Fibroblast of villous mesenchyme (primary cell): ENCODE measurements at regions not wholly inside any gene's neighbourhood (a gene's known extent, or its start where the extent isn't known, plus 50 kb on each side); places are given as distances from the start of the nearest gene placed in this dataset.

Experiments
- DNase-seq: peaks from one replicate; pipeline ENCODE4 v3.0.0-alpha.2; 2010; ENCODE audit warnings: low read depth
- H3K4me3 ChIP-seq: 2 replicates; pipeline ENCODE4 v1.5.1; 2011; ENCODE audit warnings: low read depth, mild to moderate bottlenecking, low read length
- TF ChIP-seq, protein P1 (sequence below): IDR thresholded peaks from 2 replicates; pipeline ENCODE4 v1.5.1; 2012; ENCODE audit warnings: low read depth, mild to moderate bottlenecking, low read length; ENCODE audit not compliant: insufficient read depth

GRCh38 chr4:138510053-138510452 is 267.9 kb upstream of the SLC7A11 start:
- no peak overlapping the region for H3K4me3 ChIP-seq
- TF ChIP-seq, protein P1, sequence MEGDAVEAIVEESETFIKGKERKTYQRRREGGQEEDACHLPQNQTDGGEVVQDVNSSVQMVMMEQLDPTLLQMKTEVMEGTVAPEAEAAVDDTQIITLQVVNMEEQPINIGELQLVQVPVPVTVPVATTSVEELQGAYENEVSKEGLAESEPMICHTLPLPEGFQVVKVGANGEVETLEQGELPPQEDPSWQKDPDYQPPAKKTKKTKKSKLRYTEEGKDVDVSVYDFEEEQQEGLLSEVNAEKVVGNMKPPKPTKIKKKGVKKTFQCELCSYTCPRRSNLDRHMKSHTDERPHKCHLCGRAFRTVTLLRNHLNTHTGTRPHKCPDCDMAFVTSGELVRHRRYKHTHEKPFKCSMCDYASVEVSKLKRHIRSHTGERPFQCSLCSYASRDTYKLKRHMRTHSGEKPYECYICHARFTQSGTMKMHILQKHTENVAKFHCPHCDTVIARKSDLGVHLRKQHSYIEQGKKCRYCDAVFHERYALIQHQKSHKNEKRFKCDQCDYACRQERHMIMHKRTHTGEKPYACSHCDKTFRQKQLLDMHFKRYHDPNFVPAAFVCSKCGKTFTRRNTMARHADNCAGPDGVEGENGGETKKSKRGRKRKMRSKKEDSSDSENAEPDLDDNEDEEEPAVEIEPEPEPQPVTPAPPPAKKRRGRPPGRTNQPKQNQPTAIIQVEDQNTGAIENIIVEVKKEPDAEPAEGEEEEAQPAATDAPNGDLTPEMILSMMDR: no peak
- DNase-seq: no peak

DNA sequence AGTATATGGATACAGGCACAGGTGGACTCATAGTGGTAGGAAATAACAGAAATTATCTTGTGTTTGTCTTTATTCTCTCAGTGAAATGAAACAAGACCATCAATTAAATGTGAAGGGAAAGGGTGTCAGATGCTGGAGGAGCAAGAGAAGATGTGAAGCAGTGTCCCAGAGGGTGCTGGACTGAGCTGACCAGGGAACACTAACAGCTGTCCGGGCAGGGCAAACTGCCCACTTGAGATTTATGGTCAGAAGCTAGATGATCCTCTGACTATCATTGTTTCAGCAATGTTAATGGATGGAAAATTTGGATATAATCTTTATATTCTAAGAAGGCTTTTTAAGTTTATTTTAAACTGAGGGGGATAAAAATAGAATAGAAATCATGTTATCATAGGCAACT is 267.2 kb upstream of the SLC7A11 start:
- no peak for DNase-seq
- TF ChIP-seq, protein P1: no peak
- no peak overlapping the region for H3K4me3 ChIP-seq

DNA sequence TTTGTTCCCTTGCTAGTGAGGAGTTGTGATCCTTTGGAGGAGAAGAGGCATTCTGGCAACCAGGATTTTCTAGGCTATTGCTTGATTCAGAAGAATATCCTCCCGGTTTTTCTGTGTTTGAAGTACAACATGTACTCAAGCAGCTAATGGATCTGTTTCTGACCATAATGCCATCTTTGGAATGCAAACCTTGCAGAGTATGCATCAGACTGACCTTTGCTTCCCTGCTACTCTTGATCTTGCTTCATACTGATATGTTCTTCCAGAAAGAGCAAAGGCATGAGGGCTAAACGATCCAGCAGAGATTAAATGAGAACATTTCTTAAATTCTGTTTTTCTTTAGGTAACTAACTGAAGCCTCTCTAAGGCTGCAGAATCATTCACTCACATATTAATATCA is 265.4 kb upstream of the SLC7A11 start:
- TF ChIP-seq, protein P1: no peak
- H3K4me3 ChIP-seq: no peak overlapping the region
- DNase-seq: peak; percentile 48

DNA sequence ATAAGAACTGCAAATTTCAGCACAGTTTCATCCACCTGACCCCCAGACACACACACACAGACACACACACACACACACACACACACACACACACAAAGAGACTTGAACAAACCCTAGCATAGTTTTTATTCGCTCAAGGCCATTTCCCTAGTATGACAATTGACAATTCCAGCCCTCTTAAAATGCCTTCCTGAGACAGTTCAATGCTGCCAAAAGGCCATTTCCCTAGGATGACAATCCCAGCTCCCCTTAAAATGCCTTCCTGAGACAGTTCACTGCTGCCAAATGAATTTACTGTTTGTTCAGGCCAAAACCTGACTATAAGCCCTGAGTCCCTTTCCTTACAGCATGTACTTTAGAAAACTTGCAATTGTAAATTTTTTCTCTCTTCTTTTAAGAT is 259.5 kb upstream of the SLC7A11 start:
- DNase-seq: no peak
- TF ChIP-seq, protein P1: no peak
- H3K4me3 ChIP-seq: no peak overlapping the region

GRCh38 chr4:138500869-138501268 is 258.7 kb upstream of the SLC7A11 start:
- TF ChIP-seq, protein P1: no peak
- no peak for DNase-seq

GRCh38 chr4:138499627-138500026 is 257.5 kb upstream of the SLC7A11 start:
- TF ChIP-seq, protein P1: no peak
- DNase-seq: no peak
- H3K4me3 ChIP-seq: no peak overlapping the region

More at GRCh38 chr4:138500869-138501268, 258.7 kb upstream of the SLC7A11 start:
- no peak overlapping the region for H3K4me3 ChIP-seq

DNA sequence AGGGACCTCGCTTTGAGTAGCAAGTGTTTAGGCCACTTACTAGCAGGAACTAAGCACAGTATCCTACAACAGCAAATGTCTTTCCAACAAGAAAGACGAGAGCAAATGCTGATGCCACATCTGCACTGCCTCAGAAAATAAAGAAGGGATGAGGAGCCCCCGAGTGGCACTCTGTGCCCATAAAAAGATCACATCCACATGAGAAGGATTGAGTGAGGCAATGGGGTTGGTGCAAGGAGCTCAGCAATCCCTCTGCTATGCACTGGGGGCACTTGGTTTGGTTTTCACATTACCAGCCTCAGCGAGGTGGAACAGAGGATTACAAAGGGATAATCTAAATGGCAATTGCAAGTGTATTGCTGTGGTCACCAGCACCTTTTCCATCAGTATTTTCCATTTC is 252.8 kb upstream of the SLC7A11 start:
- DNase-seq: peak; percentile 12
- H3K4me3 ChIP-seq: no peak overlapping the region
- TF ChIP-seq, protein P1: no peak
